ENCODE measurements at regions not wholly inside any gene's neighbourhood (a gene's known extent, or its start where the extent isn't known, plus 50 kb on each side); places are given as distances from the start of the nearest gene placed in this dataset.
"Not testable (repeated sequence)": the region's sequence is repeated elsewhere in the genome, so short reads cannot be mapped to it uniquely, and the experiment has no call there.

GRCh38 chr1:96559707-96560596, 161.6 kb upstream of the PTBP2 start:
- H3K4me3 ChIP-seq (ENCODE audit: low read depth, low read length) = no peak overlapping the region
- TF ChIP-seq, protein P1, sequence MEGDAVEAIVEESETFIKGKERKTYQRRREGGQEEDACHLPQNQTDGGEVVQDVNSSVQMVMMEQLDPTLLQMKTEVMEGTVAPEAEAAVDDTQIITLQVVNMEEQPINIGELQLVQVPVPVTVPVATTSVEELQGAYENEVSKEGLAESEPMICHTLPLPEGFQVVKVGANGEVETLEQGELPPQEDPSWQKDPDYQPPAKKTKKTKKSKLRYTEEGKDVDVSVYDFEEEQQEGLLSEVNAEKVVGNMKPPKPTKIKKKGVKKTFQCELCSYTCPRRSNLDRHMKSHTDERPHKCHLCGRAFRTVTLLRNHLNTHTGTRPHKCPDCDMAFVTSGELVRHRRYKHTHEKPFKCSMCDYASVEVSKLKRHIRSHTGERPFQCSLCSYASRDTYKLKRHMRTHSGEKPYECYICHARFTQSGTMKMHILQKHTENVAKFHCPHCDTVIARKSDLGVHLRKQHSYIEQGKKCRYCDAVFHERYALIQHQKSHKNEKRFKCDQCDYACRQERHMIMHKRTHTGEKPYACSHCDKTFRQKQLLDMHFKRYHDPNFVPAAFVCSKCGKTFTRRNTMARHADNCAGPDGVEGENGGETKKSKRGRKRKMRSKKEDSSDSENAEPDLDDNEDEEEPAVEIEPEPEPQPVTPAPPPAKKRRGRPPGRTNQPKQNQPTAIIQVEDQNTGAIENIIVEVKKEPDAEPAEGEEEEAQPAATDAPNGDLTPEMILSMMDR (IDR thresholded peaks at IDR 0.05; ENCODE audit: low read depth, low read length) = no peak

DNA sequence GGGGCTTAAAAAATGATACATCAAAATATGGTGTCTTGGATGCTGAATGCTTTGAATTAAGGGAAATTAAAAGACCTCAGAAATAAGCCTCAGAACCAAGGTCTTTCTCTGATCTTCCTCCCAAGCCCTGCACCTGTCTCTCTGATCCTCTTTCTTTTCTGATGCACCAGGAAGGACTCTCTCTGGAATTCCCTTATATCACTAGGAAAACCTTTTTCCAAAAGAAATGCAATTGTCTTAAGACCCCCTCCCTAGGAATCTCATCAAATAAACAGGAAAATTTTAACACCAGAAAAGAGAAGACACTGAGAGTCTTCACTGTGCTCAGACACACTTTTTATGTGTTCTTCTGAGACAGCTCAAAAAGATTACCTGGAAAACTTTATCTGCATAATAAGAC, 159.5 kb upstream of the PTBP2 start:
- TF ChIP-seq, protein P1 (IDR thresholded peaks at IDR 0.05; ENCODE audit: low read depth, low read length) = no peak
- H3K4me3 ChIP-seq (ENCODE audit: low read depth, low read length) = no peak overlapping the region

DNA sequence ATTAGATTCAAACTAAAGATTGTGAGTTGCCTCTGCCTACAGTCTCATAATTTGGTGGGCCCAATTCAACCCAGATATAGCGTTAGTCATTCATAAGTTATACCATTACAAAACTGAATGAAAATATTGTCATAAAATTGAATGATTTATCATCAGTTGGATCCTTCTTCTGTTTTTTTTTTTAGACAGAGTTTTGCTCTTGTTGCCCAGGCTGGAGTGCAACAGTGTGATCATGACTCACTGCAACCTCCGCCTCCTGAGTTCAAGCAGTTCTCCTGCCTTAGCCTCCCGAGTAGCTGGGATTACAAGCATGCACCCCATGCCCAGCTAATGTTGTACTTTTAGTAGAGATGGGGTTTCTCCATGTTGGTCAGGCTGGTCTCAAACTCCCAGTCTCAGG, 157.2 kb upstream of the PTBP2 start:
- H3K4me3 ChIP-seq (ENCODE audit: low read depth, low read length) = not testable (repeated sequence)

DNA sequence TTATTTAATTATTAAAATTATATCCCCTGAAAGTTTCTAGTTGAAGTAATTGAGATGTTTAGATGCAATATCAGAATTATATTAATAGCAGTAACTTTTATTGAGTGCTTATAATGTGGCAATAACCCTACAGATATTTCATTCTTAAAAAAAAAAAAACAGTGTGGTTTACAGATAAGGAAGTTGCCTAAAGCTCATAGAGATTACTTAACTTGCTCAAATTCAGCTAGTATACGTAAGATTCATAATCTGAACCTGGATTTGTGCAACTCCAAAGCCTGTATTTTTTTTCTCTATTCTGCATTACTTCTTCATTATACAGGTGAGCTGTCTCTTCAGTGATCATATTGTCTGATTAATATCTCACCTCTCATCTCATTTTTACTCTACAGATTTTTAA, 156.0 kb upstream of the PTBP2 start:
- H3K4me3 ChIP-seq (ENCODE audit: low read depth, low read length) = no peak overlapping the region
- TF ChIP-seq, protein P1 (IDR thresholded peaks at IDR 0.05; ENCODE audit: low read depth, low read length) = no peak

GRCh38 chr1:96568639-96569038, 152.9 kb upstream of the PTBP2 start:
- no peak overlapping the region for H3K4me3 ChIP-seq (ENCODE audit: low read depth, low read length)
- TF ChIP-seq, protein P1 (IDR thresholded peaks at IDR 0.05; ENCODE audit: low read depth, low read length) = no peak

DNA sequence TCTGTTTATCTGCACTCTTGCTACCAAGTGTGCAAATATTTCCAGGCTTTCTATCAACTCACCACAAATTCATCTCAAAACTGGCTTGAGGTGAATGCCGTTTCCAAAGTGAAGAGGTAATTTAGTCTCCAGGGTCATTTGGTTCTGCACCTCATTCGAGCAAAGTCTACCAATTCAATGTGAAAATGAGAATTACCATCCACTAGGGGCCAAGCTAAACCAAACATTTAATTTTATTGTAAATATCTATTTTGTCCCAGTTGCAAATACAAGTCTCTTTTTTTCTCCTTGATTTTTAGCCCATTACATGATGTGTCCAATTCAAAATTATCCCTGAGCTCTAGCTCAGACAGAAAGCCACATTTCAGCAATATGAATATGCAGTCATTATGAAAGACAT, 152.3 kb upstream of the PTBP2 start:
- no peak overlapping the region for H3K4me3 ChIP-seq (ENCODE audit: low read depth, low read length)
- TF ChIP-seq, protein P1 (IDR thresholded peaks at IDR 0.05; ENCODE audit: low read depth, low read length) = no peak

DNA sequence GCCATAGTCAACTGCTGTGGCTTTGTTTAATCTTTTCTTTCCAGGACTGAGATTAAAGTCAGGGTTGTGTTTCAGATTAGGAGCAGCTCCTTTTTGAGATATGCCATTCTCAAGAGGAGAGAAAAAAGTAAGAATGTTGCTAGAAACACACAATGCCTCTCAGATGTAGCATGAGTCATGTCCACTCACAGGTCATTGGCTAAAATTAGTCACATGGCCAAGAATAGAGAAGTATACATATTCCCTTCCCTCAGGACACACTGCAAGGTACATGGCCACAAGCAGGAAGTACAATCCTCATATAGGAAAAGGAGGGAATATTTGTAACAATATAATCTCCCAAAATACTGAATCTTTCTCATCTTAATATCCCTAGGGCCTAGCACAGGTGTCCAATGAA, 141.9 kb upstream of the PTBP2 start:
- H3K4me3 ChIP-seq (ENCODE audit: low read depth, low read length) = no peak overlapping the region
- TF ChIP-seq, protein P1 (IDR thresholded peaks at IDR 0.05; ENCODE audit: low read depth, low read length) = no peak

DNA sequence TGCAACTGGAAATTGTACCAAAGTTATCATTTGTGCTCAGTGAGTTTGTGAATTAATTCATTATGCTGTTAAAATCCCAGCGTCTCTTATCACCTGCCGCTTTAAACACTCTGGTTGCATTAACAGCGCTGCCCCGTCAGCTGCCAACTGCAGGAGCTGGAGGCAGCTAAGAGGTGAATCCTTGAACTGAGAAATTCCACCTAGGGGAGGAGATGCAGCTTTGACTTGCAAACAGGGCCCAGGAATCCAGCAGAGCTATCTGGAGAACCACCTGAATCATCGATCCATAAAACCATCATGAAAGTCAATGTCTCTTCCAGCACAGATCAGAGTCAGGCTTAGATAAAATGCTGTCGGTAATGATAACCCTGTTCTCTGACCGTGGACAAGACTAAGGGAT, 140.7 kb upstream of the PTBP2 start:
- TF ChIP-seq, protein P1 (IDR thresholded peaks at IDR 0.05; ENCODE audit: low read depth, low read length) = no peak
- no peak overlapping the region for H3K4me3 ChIP-seq (ENCODE audit: low read depth, low read length)
